PC-3 (cell line): ENCODE measurements at regions not wholly inside any gene's neighbourhood (a gene's known extent, or its start where the extent isn't known, plus 50 kb on each side); places are given as distances from the start of the nearest gene placed in this dataset.
"Not testable (repeated sequence)": the region's sequence is repeated elsewhere in the genome, so short reads cannot be mapped to it uniquely, and the experiment has no call there.

Source experiments
- EZH2 ChIP-seq: fragments of 300-600 bp; sonication (generic); IDR thresholded peaks from one replicate; pipeline ENCODE4 v1.6.1; 2017; ENCODE audit warnings: antibody characterized with exemption, mild to moderate bottlenecking, low read length; ENCODE audit not compliant: unreplicated experiment
- EZH2phosphoT487 ChIP-seq: fragments of 300-600 bp; sonication (generic); IDR thresholded peaks from 2 replicates; pipeline ENCODE4 v1.6.1; 2018; ENCODE audit warnings: mild to moderate bottlenecking, antibody characterized with exemption, low read length, borderline replicate concordance
- TF ChIP-seq, protein P1 (sequence below): fragments of 300-600 bp; sonication (generic); conservative IDR thresholded peaks from 2 replicates; pipeline ENCODE4 v1.5.1; 2017; ENCODE audit warnings: antibody characterized with exemption, low read depth, mild to moderate bottlenecking, low read length

DNA sequence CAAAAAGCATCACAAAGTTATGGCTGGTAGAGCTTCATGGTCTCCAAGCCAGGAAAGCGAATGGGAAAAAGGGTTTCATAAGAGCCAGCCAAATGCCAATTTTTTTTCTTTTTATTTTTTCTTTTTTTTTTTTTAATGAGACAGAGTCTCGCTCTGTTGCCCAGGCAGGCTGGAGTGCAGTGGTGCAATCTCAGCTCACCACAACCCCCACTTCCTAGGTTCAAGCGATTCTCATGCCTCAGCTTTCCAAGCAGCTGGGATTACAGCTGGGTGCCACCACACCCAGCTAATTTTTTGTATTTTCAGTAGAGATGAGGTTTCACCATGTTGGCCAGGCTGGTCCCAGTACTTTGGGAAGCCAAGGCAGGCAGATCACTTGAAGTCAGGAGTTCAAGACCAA lies 148.7 kb upstream of the POGK start:
- TF ChIP-seq, protein P1, sequence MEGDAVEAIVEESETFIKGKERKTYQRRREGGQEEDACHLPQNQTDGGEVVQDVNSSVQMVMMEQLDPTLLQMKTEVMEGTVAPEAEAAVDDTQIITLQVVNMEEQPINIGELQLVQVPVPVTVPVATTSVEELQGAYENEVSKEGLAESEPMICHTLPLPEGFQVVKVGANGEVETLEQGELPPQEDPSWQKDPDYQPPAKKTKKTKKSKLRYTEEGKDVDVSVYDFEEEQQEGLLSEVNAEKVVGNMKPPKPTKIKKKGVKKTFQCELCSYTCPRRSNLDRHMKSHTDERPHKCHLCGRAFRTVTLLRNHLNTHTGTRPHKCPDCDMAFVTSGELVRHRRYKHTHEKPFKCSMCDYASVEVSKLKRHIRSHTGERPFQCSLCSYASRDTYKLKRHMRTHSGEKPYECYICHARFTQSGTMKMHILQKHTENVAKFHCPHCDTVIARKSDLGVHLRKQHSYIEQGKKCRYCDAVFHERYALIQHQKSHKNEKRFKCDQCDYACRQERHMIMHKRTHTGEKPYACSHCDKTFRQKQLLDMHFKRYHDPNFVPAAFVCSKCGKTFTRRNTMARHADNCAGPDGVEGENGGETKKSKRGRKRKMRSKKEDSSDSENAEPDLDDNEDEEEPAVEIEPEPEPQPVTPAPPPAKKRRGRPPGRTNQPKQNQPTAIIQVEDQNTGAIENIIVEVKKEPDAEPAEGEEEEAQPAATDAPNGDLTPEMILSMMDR = not testable (repeated sequence)
- TF ChIP-seq EZH2phosphoT487, EZH2: not testable (repeated sequence)
